Loucy (cell line): ENCODE measurements at regions not wholly inside any gene's neighbourhood (a gene's known extent, or its start where the extent isn't known, plus 50 kb on each side); places are given as distances from the start of the nearest gene placed in this dataset.

ENCODE experiments used
- CTCF ChIP-seq: fragments of 200-600 bp; sonication (generic); conservative IDR thresholded peaks from 2 replicates; pipeline ENCODE4 v1.5.1; 2014; ENCODE audit warnings: mild to moderate bottlenecking, antibody characterized with exemption, low read length
- EZH2phosphoT487 ChIP-seq: fragments of 200-600 bp; IDR thresholded peaks from 2 replicates; pipeline ENCODE4 v1.6.1; 2018; ENCODE audit warnings: antibody characterized with exemption, mild to moderate bottlenecking, moderate library complexity, borderline replicate concordance

GRCh38 chr2:223386984-223387383 is 215.2 kb downstream of the SCG2 start:
- TF ChIP-seq CTCF (no peak), EZH2phosphoT487 (no peak)
